ENCODE measurements at regions not wholly inside any gene's neighbourhood (a gene's known extent, or its start where the extent isn't known, plus 50 kb on each side); places are given as distances from the start of the nearest gene placed in this dataset.
A peak's percentile ranks its signal among the peaks of the same experiment; 100 is the strongest.
"Not testable (repeated sequence)": the region's sequence is repeated elsewhere in the genome, so short reads cannot be mapped to it uniquely, and the experiment has no call there.

GRCh38 chr10:61211468-61211867 is 241.7 kb downstream of the TMEM26 start:
- no peak overlapping the region for H3K4me3 ChIP-seq (replicated peaks; ENCODE audit: low read depth, low read length)
- TF ChIP-seq CTCF (IDR thresholded peaks at IDR 0.05; ENCODE audit: low read length, missing control alignments) = no peak
- peak; percentile 4 for DNase-seq (ENCODE audit: low read depth)

GRCh38 chr10:61197057-61197456 is 253.1 kb upstream of the RHOBTB1 start:
- no peak for DNase-seq (ENCODE audit: low read depth)
- no peak for TF ChIP-seq CTCF (IDR thresholded peaks at IDR 0.05; ENCODE audit: low read length, missing control alignments)
- H3K4me3 ChIP-seq (replicated peaks; ENCODE audit: low read depth, low read length) = no peak overlapping the region

- no peak for DNase-seq (ENCODE audit: low read depth)
- TF ChIP-seq CTCF (IDR thresholded peaks at IDR 0.05; ENCODE audit: low read length, missing control alignments) = no peak
Measured at GRCh38 chr10:61195211-61195610, 251.2 kb upstream of the RHOBTB1 start.

GRCh38 chr10:61192589-61192988 is 248.6 kb upstream of the RHOBTB1 start:
- DNase-seq (ENCODE audit: low read depth); H3K4me3 ChIP-seq (replicated peaks; ENCODE audit: low read depth, low read length): not testable (repeated sequence)

More at GRCh38 chr10:61195211-61195610, 251.2 kb upstream of the RHOBTB1 start:
- H3K4me3 ChIP-seq (replicated peaks; ENCODE audit: low read depth, low read length) = no peak overlapping the region

GRCh38 chr10:61192042-61192441 is 248.1 kb upstream of the RHOBTB1 start:
- no peak for DNase-seq (ENCODE audit: low read depth)
- H3K4me3 ChIP-seq (replicated peaks; ENCODE audit: low read depth, low read length) = no peak overlapping the region
- TF ChIP-seq CTCF (IDR thresholded peaks at IDR 0.05; ENCODE audit: low read length, missing control alignments) = no peak

GRCh38 chr10:61189912-61190311 is 245.9 kb upstream of the RHOBTB1 start:
- no peak for DNase-seq (ENCODE audit: low read depth)
- no peak overlapping the region for H3K4me3 ChIP-seq (replicated peaks; ENCODE audit: low read depth, low read length)
- no peak for TF ChIP-seq CTCF (IDR thresholded peaks at IDR 0.05; ENCODE audit: low read length, missing control alignments)

- H3K4me3 ChIP-seq (replicated peaks; ENCODE audit: low read depth, low read length) = no peak overlapping the region
- TF ChIP-seq CTCF (IDR thresholded peaks at IDR 0.05; ENCODE audit: low read length, missing control alignments) = no peak
- no peak for DNase-seq (ENCODE audit: low read depth)
Measured at GRCh38 chr10:61188691-61189090, 244.7 kb upstream of the RHOBTB1 start.

Measured in fibroblast of pulmonary artery (primary cell).